ENCODE measurements at regions not wholly inside any gene's neighbourhood (a gene's known extent, or its start where the extent isn't known, plus 50 kb on each side); places are given as distances from the start of the nearest gene placed in this dataset.

DNA sequence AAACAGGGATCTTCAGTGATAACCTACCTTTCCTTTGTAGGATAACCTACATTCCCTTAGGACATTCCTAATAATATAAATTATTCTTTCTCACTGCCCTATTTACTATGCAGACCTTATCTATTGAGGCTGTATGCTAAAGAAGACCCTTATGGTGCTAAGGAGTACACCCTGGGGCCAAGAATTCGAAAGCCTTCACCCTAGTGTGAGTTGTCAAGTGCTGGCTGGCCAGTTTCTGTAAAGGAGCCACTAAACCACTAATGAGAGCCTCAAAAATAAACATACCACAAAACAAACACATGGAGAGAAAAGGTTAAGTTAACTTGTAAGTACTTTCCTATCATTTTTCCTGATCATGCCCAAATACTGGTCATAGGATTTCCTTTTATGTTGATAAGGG lies 315.0 kb upstream of the CAMK1G start:
- no peak for DNase-seq (ENCODE audit: low spot score)

DNA sequence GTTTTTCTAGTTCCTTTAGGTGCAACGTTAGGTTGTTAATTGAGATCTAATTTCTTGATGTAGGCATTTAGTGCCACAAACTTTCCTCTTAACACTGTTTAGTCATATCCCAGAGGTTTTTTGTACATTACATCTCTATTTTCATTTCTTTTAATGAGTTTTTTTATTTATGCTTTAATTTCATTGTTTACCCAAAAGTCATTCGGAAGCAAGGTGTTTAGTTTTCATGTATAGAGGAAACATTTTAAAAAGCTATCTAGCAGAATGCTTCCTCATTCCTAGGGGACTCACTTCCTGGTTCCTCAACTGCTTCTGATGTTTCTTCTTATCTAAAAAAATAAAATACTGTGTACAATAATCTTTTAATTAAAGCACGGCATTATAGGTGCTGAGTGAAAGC lies 307.2 kb upstream of the CAMK1G start:
- no peak for DNase-seq (ENCODE audit: low spot score)

DNA sequence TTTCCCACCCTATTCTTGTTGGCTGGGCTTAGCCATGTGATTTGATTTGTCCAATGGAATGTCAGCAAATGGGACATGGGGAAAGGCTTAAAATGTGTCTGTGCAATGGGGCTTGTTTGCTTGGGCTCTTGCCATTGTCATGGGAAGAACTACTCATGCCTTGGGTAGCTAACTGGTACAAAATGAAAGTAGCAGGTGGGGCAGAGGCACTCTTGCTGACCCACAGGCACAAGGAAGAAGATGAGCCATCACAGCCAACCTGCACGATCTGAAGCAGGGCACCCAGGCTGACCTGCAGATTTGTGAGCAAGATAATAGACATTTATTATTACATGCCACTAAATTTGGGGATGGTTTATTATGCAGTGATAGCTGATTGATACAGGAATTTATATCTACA lies 305.9 kb upstream of the CAMK1G start:
- DNase-seq (ENCODE audit: low spot score) = no peak

DNA sequence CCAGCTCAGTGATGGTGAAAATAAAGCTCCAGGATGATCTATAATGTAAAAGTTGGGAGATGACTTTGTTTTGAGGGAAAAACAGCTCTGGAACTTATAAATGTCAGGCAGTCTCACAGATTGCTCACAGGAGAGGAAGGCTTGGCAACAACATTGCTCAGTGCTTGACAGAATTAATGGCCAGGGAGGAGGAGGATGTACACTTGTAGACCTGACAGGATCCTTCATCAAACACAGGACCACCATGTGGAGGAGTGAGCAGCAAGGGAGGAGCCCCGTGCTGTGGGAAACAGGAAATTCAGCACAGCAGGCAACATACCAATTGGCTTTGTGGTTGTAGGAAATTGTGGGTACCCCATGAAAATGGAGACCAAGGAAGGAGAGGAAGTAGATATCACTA lies 291.8 kb upstream of the CAMK1G start:
- no peak for DNase-seq (ENCODE audit: low spot score)

DNA sequence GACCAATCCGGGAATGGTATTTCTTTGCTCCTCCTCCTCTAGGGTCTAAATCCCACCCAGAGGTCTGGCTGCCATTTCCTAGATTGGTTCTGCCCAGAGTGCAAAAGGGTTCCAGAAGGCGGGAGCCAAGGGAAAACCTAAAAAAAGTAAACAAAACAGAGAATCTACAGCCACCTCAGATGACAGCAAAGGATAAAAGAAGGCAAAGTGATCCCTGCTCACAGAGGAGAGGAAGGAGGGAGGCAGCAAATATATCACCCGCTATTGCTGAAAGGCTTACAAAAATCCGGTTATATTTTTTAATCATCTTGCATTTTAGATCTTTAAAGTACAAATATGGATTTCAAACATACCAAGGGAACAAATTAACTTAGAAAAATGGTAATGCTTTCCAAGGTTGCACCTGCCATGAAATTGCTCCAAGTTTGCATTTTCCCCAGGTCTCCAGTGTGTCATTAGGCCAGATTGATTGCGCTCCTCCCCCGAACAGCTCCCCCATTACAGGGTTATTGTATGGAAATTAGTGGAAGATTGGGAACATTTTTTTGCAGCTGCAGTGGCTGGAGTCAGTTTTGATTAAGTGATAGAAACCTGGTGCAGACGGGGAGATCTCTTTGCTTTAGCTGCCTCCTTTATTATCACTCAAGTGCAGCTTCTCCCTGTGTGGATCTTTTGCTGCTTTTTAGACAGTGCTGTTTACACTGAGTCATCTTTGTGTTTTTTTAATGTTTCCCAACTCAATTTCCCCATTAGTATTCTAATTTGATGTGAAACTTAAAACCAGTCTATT lies 280.5 kb upstream of the CAMK1G start:
- DNase-seq (ENCODE audit: low spot score) = no peak

DNA sequence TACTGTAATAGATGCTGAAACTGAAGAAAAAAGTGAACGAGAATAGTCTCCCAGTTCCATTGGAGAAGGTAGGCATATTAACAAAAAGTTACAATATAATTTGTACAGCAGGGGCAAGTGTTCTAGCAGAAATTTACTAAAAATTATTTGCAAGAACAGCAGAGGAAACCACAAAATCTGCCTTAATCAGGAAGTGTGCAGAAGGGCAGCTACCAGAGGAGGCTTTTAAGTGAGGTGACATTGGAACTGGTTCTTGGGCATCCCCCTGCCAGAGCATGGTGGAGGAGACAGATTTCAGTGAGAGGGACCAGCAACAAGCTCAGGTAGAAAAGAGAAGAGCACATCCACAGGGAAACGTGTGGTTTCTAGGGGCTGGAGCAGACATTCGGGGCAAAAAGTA lies 279.3 kb upstream of the CAMK1G start:
- DNase-seq (ENCODE audit: low spot score) = no peak

DNA sequence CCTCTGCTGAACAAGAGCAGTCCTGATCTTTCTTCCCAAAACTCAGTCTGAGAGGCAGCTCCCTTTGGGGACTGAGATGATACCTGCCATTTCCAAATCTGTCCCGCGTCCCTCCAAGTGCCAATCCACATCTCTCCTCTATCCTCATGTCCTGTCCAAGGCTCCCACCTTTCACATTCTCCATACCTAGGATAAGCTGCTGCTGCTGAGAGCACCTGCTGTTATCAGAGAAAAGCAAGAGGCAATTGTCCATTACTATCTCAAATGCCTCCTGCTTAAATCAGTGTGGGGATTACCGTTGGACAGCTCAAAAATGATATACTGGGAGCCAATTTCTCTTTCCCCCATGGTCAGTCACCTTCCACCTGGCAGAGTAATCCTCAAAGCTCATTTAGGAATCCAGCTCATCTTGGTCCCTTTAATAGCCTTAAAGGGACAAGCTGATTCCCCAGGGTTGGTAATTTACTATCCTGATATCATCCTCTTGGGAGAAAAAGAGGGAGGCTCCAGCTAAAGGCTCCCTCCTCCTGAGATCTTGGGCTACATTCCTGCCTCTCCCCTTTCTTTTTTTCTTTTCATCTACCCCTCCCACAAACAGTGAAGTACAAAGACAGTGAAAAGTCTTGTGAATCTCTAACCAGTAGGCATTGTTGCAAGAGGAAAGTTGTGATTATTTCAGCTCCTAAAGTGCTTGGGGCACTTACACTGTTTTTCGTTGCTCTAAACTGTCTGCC lies 278.1 kb upstream of the CAMK1G start:
- no peak for DNase-seq (ENCODE audit: low spot score)

DNA sequence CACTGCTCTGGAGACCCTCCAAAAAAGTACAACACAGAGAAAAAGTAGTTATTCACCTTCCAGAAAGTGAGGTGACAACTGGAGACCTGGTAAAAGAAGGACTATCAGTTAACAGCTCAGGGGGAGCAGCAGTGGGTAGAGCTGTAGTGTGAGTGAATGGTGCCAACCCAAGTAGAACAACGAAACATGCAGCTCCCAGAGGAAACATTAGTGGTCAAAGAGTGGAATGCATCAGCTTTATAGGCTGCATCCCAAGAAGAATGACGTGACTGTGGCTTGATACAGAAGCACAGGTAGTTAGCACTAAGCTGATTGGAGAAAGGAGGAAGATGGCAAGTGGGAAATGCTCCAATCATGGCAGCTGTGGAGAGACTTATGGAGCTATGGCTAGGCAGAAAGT lies 275.7 kb upstream of the CAMK1G start:
- DNase-seq (ENCODE audit: low spot score) = no peak

DNA sequence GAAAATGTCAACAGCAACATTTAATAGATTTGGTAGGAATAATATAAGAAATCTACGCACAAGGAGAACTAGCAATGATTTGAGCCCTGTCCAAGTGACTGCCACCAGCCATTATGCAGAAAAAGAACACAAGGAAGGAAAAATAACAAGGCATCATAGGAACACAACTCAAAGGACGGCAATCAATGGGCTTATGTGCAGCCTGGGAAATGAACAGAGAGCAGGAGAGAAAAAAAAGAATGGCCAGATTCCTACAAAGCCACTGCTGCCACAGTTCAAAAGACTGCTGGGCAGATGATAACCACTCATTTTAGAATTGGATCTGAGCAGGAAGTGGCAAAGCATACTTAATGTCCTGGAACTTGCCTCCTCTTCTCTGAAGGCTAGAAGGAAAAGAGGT lies 274.3 kb upstream of the CAMK1G start:
- DNase-seq (ENCODE audit: low spot score) = no peak

DNA sequence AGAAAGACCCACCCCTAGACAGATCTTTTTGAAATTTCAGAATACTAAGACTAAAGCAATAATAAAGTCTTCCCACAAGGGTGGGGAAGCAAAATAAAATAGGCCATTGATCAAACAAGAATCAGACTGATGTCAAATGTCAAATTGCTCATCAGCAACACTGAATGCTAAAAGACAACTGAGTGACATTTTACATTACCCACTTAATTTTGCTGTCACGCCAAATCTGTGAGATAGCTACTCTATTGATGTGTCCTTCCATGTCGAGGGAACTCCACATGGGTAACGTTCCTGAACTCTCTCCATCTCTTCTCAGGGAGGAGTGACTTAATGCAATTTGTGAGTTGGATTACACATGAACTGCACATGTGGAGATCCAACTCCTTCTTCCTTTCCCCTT lies 271.7 kb upstream of the CAMK1G start:
- DNase-seq (ENCODE audit: low spot score) = no peak

DNA sequence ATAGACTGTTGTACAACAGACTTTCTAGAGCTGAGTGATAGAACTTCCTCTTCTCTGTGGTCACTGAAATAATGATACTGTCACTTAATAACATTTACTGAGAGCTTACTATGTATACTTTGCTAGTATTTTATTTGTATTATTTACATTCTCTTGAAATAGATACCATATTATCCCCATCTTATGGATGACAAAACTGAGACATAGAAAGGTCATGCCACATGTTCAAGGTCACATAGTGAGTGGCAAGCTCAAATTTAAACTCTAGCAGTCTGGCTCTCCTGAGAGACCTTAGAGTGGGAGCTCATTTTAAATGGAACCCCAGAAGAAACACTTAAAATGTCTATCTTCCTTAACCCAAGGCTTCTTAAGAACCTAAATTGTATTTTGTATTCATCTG lies 266.6 kb upstream of the CAMK1G start:
- no peak for DNase-seq (ENCODE audit: low spot score)

DNA sequence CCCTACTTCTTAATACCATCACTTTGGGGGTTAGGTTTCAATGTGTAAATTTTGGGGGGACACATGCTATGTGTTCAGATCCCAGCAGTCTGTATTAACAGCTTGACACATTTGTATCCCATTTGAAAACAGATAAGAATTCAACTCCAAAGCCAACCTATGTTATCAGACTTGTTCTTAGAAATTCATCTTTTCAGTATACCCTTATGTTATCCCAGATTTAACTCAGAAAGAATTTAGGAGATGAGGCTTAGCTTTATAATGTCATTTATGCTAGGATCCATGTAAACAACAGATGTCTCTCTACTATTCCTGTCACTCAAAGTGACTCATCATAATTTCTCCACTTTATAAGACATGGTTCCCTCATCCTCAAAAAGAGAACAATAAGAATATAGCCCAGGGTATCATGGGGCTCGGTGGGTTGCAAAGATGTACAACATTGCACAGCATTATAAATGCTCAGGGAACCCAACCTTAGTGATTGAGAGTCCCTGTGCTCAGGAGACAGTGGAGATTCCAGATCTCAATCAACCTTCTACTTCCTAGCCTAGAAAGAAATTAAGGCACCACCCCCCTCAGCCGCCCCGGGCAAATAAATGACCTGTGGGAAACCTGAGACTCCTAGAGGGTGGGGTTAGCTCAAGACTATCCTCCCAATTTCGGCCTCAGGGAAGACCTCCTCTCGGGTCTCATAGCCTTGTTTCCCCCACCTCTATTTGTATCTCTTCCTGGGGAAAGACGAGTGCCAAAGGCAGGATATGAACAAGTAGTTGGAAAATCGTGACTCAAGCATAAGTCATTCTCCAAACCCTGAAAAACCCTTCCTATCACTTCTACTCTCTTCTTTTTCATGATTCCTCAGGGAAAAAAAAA lies 265.1 kb upstream of the CAMK1G start:
- no peak for DNase-seq (ENCODE audit: low spot score)

DNA sequence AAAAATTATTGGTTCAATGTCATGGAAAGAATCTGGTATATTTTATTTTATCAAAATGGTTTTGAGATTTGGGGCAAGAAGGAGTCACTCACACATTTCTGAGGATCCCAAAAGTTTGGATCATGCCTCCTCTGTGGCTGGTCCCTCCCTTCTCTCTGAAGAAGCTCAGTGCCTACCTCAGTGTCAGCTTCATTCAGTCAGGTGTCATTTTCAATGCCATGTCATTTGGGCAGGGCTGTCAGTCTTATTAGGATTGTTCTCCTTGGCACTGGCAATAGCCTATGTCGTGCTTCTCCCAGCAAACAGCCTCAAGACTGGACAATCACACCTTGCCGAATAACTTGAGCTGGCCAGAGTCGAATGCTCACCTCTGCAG lies 264.5 kb upstream of the CAMK1G start:
- DNase-seq (ENCODE audit: low spot score) = no peak

DNA sequence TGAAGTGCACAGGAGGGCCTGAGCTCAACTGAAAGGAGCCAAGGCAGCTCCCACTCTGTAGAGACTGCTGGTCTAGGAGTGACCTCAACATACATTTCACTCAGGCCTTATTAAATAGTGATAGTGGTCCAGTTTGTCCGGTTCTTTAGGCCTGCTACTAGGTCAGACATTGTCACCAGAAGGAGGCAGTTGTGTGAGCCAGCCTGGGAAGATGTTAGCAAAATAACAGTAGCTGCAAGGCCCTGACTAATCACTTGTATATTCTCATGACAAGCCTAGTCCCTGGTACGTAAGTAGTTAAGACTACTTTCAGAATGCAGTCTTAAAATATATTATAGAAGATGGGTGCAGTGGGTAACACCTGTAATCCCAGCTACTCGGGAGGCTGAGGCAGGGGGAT lies 264.0 kb upstream of the CAMK1G start:
- DNase-seq (ENCODE audit: low spot score) = no peak

DNA sequence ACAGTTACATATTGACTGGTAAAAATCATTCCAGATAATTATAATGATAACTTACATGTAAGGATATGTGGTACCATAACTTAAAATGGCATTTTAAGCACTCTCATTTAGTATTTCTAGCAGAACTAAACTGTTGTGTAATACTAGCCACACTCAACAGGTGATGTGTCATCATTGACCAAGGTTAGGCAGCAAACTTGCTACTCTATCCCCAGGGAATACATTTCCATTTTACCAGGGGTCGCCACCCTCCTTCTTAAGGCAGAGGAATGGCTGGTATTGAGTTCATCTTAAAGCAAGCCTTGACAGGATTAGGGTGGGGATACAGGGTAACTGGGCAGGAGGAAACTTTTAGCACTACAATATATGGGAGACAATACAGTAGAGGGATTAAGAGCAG lies 259.8 kb upstream of the CAMK1G start:
- DNase-seq (ENCODE audit: low spot score) = no peak

DNA sequence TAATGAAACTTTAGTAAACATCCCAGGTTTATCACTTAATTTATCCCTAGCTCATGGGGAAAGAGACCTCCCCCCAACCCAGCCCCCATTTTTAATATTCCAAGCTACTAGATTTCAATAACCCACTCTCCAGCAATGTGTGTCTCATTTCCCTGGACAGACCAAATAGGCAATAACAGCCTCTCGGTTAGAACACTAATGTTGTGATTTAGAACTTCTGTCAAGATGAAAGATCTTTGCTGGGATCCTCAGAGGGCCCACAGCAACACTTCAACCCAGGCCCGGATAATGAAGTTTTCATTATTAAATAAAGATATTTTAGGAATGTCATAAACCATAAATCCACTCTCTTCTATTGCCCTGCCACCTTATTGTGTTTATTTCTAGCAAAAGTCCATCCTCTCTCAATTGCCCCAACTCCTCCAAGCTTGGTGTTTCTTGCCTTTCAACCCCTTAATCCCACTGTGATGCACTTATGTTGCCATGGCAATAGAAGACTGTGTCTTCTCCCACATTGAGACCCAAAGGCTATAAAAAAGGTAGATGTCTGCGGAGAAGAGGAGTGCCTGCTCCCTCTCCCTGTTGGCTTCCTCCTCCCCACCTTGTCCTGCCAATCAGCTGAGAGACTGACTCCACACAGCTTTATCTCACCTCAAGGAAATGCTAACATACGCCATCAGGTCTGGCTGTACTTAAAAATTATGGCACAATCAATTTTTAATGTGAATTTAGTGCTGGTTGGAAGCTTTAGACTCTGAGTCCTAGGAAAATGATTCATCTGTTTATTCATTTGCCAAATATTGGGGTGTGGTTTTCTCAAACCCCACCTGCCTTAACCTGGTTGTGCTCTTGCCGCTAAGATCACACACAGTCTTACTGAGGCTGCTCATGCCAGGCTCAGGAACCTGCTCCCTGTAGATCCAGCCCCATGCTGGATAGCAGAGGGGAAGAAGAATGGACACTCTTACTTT lies 258.3 kb upstream of the CAMK1G start:
- DNase-seq (ENCODE audit: low spot score) = no peak

DNA sequence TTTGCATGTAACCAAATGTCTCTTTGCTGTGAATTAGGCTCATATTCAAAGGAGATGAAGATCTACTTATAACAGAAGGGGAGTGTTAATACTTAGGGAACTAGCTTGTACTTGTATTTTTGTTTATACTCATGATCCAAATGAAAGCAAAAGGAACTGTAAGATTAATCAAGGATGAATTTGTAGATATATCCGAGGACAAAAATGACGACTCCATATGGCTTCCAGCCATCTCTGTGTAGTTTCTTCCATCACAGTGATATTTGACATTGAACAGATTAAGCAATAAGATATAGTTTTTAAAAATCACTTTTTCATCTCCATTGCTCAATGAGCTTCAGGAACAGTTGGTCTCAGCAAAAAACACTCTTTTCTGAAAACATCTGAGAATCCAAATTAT lies 257.4 kb upstream of the CAMK1G start:
- no peak for DNase-seq (ENCODE audit: low spot score)

DNA sequence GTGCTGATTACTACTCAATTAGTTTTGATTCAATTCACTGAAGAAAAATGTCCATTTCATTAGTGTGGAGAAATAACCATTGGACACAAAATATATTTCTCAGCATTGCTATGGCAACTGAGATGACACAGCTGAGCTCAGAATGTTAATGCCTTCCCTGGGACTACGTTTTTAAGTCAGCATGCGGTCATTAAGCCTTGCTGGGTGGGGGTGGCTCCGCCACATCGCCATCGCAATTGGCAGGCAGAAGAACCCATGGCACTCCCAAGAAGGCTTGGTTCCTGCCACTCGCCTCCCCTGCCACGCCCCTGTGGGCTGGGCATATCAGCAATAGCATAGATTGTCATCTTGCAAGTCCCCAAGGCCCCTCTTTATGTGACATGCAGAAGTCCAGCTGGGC lies 256.7 kb upstream of the CAMK1G start:
- DNase-seq (ENCODE audit: low spot score) = no peak

DNA sequence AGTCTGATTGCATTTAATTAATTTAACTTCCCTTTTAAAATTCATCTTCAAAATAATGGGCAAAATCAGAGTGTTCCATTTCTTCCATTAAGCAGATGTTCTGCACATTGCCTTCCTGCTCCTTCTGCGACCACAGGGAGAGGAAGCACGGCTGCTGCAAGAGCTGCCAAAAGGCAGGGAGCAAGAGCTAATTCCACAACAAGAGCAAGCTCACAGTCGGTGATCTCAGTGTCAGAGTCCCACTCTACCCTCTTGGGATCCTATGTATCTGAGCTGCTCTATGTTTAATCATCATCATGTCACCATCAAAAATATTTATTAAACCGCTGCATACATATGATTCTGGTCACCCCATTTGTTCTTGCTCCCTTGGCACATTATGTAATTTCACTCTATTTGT lies 255.3 kb upstream of the CAMK1G start:
- no peak for DNase-seq (ENCODE audit: low spot score)

DNA sequence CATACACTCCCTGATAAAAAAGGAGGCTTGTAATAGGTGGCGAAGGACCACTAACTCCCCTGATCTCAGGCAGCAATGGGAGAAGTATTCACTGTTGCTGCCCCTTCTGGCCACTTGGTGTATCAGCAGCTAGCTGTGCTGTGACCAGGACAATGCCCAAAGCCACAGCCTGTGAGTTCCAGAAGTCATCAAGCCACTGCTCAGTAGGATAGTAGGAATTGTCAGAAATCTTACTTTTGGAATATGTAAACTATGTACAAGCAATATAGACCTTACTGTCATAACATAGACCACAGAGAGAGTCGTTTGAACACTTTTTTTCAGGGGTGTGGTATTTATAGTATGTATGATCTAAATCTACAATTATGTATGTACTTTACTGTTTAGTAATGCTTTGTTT lies 248.3 kb upstream of the CAMK1G start:
- peak; percentile 31 for DNase-seq (ENCODE audit: low spot score)

DNA sequence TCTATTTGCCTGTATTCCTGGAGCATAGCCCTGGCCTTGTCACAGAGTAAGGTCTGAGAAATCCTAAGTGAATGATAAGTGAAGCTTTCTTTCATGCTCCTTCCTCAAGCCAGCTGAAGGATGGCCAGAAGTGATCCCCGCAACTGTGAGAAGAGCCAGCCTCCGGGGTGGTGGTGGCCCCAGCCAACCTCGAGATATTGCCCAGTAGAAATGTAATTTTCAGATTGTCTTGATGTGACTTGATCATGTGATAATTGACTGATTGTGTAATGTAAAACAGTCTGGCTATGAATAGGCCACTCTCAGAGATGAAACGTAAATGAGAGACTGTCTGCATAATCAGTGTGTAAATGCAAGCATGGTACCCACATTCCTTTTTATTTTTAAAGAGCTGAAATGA lies 242.4 kb upstream of the CAMK1G start:
- no peak for DNase-seq (ENCODE audit: low spot score)
